ENCODE measurements at regions not wholly inside any gene's neighbourhood (a gene's known extent, or its start where the extent isn't known, plus 50 kb on each side); places are given as distances from the start of the nearest gene placed in this dataset.
"Not testable (repeated sequence)": the region's sequence is repeated elsewhere in the genome, so short reads cannot be mapped to it uniquely, and the experiment has no call there.

GRCh38 chr3:127076166-127076992, 93.5 kb downstream of the PLXNA1 start:
- not testable (repeated sequence) for H3K27me3 ChIP-seq

GRCh38 chr3:127077068-127077467, 94.2 kb downstream of the PLXNA1 start:
- H3K27me3 ChIP-seq, result no peaks in the 10 kb centered on the region
- peaks cover 5% of the 10 kb centered on the region for H3K9me3 ChIP-seq
- no peak overlapping the region for H3K4me3 ChIP-seq
- H3K36me3 ChIP-seq, result no peaks in the 10 kb centered on the region
- DNase-seq, result no peak

More at GRCh38 chr3:127076166-127076992, 93.5 kb downstream of the PLXNA1 start:
- DNase-seq, H3K36me3 ChIP-seq, H3K9me3 ChIP-seq, H3K4me3 ChIP-seq: not testable (repeated sequence)

- H3K27me3 ChIP-seq, result no peaks in the 10 kb centered on the region
- H3K9me3 ChIP-seq, result peaks cover 5% of the 10 kb centered on the region
- DNase-seq, result no peak
- H3K36me3 ChIP-seq, result no peaks in the 10 kb centered on the region
- no peak overlapping the region for H3K4me3 ChIP-seq
Measured at GRCh38 chr3:127077505-127078064, 94.7 kb downstream of the PLXNA1 start.

GRCh38 chr3:127078626-127079025, 95.7 kb downstream of the PLXNA1 start:
- DNase-seq, result no peak
- no peaks in the 10 kb centered on the region for H3K36me3 ChIP-seq
- H3K9me3 ChIP-seq, result peaks cover 5% of the 10 kb centered on the region
- H3K4me3 ChIP-seq, result no peak overlapping the region
- no peaks in the 10 kb centered on the region for H3K27me3 ChIP-seq

- no peak for DNase-seq
- Histone ChIP-seq H3K27me3 (no peaks in the 10 kb centered on the region), H3K4me3 (no peak overlapping the region), H3K36me3 (no peaks in the 10 kb centered on the region), H3K9me3 (peaks cover 5% of the 10 kb centered on the region)
Measured at GRCh38 chr3:127079211-127079610, 96.3 kb downstream of the PLXNA1 start.

GRCh38 chr3:127081001-127081720, 98.2 kb downstream of the PLXNA1 start:
- no peaks in the 10 kb centered on the region for H3K36me3 ChIP-seq
- no peak overlapping the region for H3K4me3 ChIP-seq
- no peak for DNase-seq
- H3K27me3 ChIP-seq, result no peaks in the 10 kb centered on the region
- H3K9me3 ChIP-seq, result no peaks in the 10 kb centered on the region

GRCh38 chr3:127082066-127082465, 99.2 kb downstream of the PLXNA1 start:
- Histone ChIP-seq H3K36me3 (no peaks in the 10 kb centered on the region), H3K4me3 (no peak overlapping the region), H3K9me3 (no peaks in the 10 kb centered on the region), H3K27me3 (no peaks in the 10 kb centered on the region)
- no peak for DNase-seq

- no peak for DNase-seq
- Histone ChIP-seq H3K36me3 (no peaks in the 10 kb centered on the region), H3K27me3 (no peaks in the 10 kb centered on the region), H3K9me3 (no peaks in the 10 kb centered on the region), H3K4me3 (no peak overlapping the region)
Measured at GRCh38 chr3:127083778-127084397, 101.0 kb downstream of the PLXNA1 start.

- Histone ChIP-seq H3K36me3 (no peaks in the 10 kb centered on the region), H3K4me3 (no peak overlapping the region), H3K9me3 (no peaks in the 10 kb centered on the region), H3K27me3 (no peaks in the 10 kb centered on the region)
- no peak for DNase-seq
Measured at GRCh38 chr3:127084401-127084990, 101.6 kb downstream of the PLXNA1 start.

- DNase-seq, result no peak
- Histone ChIP-seq H3K36me3 (no peaks in the 10 kb centered on the region), H3K27me3 (no peaks in the 10 kb centered on the region), H3K4me3 (no peak overlapping the region), H3K9me3 (no peaks in the 10 kb centered on the region)
Measured at GRCh38 chr3:127085576-127085975, 102.7 kb downstream of the PLXNA1 start.

GRCh38 chr3:127086591-127086990, 103.7 kb downstream of the PLXNA1 start:
- not testable (repeated sequence) for H3K9me3 ChIP-seq, H3K27me3 ChIP-seq, H3K36me3 ChIP-seq, H3K4me3 ChIP-seq, DNase-seq

GRCh38 chr3:127087441-127087840, 104.5 kb downstream of the PLXNA1 start:
- DNase-seq, result no peak
- Histone ChIP-seq H3K36me3 (no peaks in the 10 kb centered on the region), H3K27me3 (no peaks in the 10 kb centered on the region), H3K4me3 (no peak overlapping the region), H3K9me3 (no peaks in the 10 kb centered on the region)

- no peaks in the 10 kb centered on the region for H3K36me3 ChIP-seq
- no peaks in the 10 kb centered on the region for H3K9me3 ChIP-seq
- no peak overlapping the region for H3K4me3 ChIP-seq
- DNase-seq, result no peak
- H3K27me3 ChIP-seq, result no peaks in the 10 kb centered on the region
Measured at GRCh38 chr3:127088511-127089351, 104.2 kb upstream of the PRR23E start.

- Histone ChIP-seq H3K9me3 (no peaks in the 10 kb centered on the region), H3K27me3 (no peaks in the 10 kb centered on the region), H3K4me3 (no peak overlapping the region), H3K36me3 (no peaks in the 10 kb centered on the region)
- peak; percentile 36 for DNase-seq
Measured at GRCh38 chr3:127089486-127090145, 103.3 kb upstream of the PRR23E start.

GRCh38 chr3:127090218-127091160, 102.4 kb upstream of the PRR23E start:
- Histone ChIP-seq H3K9me3 (no peaks in the 10 kb centered on the region), H3K36me3 (no peaks in the 10 kb centered on the region), H3K4me3 (no peak overlapping the region), H3K27me3 (no peaks in the 10 kb centered on the region)
- no peak for DNase-seq
